GM18511 (cell line): ENCODE measurements at regions not wholly inside any gene's neighbourhood (a gene's known extent, or its start where the extent isn't known, plus 50 kb on each side); places are given as distances from the start of the nearest gene placed in this dataset.
"Not testable (repeated sequence)": the region's sequence is repeated elsewhere in the genome, so short reads cannot be mapped to it uniquely, and the experiment has no call there.

Experiments used
- ATAC-seq: cut with Tn5 transposase; IDR thresholded peaks from one replicate; pipeline ENCODE4 v1.9.1; 2021; ENCODE audit warnings: mild to moderate bottlenecking, moderate library complexity; ENCODE audit not compliant: unreplicated experiment

GRCh38 chr18:39622431-39622830 lies 2056.8 kb upstream of the CELF4 start:
- ATAC-seq = no peak

DNA sequence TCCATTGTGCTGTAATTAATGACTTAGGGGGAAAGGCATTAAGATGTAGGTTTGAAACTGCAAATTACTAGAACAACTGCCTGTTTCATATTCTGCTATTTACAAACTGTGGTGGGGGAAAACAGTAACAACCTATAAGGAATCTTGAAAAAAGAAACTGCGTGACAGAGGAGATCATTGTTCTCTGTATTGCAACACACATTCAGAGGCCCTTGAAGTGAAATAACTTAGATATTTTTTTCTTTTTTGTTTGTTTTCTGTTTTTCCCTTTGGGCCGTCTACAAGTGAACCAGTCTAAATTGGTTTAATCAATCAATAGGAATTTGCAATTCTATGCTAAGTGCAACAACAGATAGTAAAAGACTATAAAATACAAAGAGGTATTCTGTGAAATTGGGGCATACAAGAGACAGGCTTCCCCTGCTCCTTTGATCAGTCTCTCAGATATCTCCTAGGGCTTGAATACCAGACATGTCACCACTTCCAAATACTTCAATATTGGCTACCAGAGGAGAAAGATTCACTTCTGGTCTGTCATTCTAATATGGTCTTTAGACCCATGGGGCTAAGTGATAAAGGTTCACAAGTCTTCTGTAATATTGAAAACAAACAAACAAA lies 2055.1 kb upstream of the CELF4 start:
- ATAC-seq = no peak

- no peak for ATAC-seq
Measured at GRCh38 chr18:39618265-39619003, 2052.8 kb upstream of the CELF4 start.

GRCh38 chr18:39611381-39612100 lies 2045.9 kb upstream of the CELF4 start:
- ATAC-seq = no peak

GRCh38 chr18:39607034-39607433 lies 2041.4 kb upstream of the CELF4 start:
- ATAC-seq = no peak

DNA sequence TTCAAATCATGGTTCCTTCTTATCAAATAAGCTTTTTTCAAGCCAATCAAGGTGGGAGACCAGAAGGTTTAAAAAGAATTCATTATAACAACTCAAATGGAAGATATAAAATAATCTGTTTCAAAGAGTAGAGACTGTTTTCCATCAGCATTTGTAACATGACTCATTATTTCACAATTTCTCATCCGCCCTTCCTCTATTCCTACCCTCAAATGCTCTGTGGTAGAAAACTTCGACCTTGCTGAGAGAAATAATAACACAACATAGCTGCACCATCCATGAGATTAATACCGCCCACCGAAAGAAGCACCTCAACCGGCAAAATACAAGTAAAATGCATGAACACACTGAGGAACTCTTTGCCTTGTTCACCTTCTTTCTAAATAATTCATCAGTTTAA lies 2039.2 kb upstream of the CELF4 start:
- no peak for ATAC-seq

- no peak for ATAC-seq
Measured at GRCh38 chr18:39602131-39602530, 2036.5 kb upstream of the CELF4 start.

DNA sequence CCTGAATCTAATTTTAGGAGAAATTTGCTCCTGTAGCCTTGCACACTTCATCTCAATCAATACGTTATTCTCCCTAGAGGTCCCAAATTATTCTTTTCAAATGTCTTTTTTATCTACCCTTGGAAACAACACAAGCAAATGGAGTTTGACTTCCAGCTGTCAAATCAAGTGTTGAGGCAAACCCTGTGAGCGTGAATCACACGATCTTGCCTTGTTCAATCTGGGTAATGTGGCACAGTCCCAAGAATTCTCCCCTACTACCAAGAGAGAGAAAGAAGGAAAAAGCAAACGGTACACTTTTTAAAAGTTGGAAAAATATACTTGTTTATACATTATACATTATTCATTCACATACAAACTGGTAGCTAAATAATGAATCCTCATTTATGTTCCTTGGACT lies 2035.3 kb upstream of the CELF4 start:
- no peak for ATAC-seq

- ATAC-seq = no peak
Measured at GRCh38 chr18:39599251-39599650, 2033.7 kb upstream of the CELF4 start.

GRCh38 chr18:39596891-39597290 lies 2031.3 kb upstream of the CELF4 start:
- no peak for ATAC-seq

DNA sequence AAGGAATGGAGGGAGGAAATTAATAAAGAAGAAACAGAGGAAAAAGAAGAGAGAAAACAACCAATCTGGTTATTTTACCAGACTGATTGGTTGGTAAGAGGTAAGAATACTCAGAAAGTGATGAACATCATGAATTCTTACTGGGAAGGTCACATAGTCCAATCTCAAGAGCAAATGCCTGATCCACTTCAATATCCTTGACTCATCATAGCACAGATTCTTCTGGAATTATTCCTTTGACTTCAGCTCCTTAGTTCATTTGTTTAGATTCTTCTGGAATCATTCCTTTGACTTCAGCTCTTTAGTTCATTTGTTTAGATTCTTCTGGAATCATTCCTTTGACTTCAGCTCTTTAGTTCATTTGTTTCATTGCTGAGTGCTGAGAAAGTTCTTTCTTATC lies 2030.6 kb upstream of the CELF4 start:
- ATAC-seq = no peak

- ATAC-seq = no peak
Measured at GRCh38 chr18:39594206-39594605, 2028.6 kb upstream of the CELF4 start.

DNA sequence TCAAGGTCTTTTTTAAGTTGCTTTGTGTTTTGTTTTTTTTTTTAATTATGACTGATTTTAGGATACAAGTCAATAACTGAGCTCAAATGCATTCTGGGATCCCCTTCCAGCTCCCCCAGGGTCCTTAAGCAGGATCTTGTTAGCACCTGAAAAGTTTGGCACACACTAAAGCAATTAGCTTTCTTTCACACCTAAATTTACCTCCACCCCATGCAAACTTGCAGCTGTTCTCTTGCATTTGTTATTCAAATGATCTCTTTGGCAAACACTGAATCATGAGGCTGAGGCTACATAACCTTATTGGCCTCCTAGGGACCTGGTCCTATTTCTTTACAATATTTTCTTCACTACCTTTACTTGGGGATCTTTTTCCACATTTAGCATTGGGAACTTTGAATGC lies 2026.1 kb upstream of the CELF4 start:
- no peak for ATAC-seq

- ATAC-seq = no peak
Measured at GRCh38 chr18:39589496-39589895, 2023.9 kb upstream of the CELF4 start.

- ATAC-seq = no peak
Measured at GRCh38 chr18:39587586-39587985, 2022.0 kb upstream of the CELF4 start.

DNA sequence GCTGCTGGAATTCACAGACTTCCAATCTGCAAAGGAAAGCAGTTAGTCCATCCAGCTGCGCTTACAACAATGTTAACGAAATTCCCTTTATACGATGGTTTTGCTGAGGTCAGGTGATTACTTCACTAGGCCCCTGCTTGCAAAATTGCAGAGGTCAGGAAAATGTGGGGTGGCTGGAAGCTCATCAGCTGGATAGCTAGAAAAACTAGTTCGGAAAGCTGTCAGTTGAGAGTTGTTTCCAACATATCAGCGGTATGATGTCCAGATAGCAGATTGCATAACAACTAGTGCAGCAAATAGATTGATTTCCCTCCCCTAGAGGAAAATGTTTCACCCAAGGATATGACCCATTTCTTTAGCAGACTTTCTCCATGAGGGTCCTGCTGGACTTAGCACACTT lies 2021.1 kb upstream of the CELF4 start:
- no peak for ATAC-seq

GRCh38 chr18:39574897-39575296 lies 2009.3 kb upstream of the CELF4 start:
- no peak for ATAC-seq

DNA sequence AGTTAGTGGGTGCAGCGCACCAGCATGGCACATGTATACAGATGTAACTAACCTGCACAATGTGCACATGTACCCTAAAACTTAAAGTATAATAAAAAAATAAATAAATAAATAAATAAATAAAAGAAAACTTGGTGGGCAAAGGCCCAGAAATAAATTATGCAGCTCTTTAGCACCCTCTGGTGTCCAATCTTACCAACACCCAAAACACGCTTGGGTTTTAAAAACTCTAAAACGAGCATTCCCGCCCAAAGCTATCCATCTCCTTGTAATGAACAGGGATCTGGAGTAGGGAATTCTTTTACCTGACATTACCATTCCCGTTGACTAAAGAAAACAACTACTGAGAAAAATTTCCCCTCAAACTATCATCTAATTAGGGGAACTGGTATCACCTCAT lies 2005.9 kb upstream of the CELF4 start:
- ATAC-seq = no peak

DNA sequence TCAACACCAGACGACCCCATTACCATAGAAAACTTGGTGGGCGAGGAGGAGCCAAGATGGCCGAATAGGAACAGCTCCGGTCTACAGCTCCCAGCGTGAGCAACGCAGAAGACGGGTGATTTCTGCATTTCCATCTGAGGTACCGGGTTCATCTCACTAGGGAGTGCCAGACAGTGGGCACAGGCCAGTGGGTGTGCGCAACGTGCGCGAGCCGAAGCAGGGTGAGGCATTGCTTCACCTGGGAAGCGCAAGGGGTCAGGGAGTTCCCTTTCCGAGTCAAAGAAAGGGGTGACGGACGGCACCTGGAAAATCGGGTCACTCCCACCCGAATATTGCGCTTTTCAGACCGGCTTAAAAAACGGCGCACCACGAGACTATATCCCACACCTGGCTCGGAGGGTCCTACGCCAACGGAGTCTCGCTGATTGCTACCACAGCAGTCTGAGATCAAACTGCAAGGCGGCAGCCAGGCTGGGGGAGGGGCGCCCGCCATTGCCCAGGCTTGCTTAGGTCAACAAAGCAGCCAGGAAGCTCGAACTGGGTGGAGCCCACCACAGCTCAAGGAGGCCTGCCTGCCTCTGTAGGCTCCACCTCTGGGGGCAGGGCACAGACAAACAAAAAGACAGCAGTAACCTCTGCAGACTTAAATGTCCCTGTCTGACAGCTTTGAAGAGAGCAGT lies 2000.1 kb upstream of the CELF4 start:
- ATAC-seq = not testable (repeated sequence)

- ATAC-seq = no peak
Measured at GRCh38 chr18:39564716-39565115, 1999.1 kb upstream of the CELF4 start.

DNA sequence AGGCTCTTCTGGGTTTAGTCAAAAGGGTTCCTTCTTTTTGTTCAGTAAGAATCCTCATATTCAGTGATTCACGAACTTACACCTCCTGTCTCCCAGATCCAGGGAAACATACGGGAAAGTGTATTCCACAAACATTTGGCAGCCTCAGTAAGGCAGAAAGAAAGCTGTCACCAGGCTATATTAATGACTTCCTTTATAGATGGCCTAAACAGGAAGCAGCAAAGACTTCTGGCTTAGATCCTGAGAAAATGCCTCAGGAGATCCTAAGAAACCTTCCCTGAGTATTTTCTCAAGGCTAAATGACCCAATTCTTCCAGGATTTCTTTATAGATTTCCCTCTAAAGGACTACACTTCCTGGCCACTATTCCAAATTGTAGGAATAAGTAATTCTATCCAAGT lies 1995.5 kb upstream of the CELF4 start:
- no peak for ATAC-seq

DNA sequence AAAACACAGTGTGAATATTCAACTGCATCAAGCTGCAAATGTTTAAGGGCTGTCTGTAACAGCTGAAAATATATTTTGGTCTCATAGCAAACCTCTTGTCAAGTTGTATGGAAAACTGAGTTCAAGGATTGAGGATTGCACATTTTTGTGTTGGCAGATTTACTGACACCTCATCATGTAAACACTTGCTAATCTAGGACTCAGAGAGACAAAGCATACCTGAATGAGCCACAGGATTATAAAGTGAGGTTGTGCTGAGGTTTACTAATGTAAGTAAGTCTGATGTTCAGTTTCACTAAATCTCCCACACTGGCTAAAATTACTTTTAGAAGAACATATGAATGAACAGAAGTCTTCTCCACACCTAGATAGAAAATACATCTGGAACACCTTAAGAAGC lies 1993.1 kb upstream of the CELF4 start:
- ATAC-seq = no peak
